D721Med (cell line): ENCODE measurements at regions not wholly inside any gene's neighbourhood (a gene's known extent, or its start where the extent isn't known, plus 50 kb on each side); places are given as distances from the start of the nearest gene placed in this dataset.

ENCODE experiments used
- DNase-seq: peaks from one replicate; pipeline ENCODE4 v3.0.0; 2011; ENCODE audit warnings: low spot score; ENCODE audit not compliant: insufficient read length
- FAIRE-seq: peaks from 2 replicates; lab custom pipeline; 2011; peaks lifted over from hg19 to GRCh38; lab: Jason Lieb, UNC
- TF ChIP-seq, protein P1 (sequence below): IDR thresholded peaks from 2 replicates; pipeline ENCODE4 v1.5.1; 2012; ENCODE audit warnings: mild to moderate bottlenecking, control low read depth; ENCODE audit not compliant: insufficient read depth; ENCODE audit errors: missing control alignments

DNA sequence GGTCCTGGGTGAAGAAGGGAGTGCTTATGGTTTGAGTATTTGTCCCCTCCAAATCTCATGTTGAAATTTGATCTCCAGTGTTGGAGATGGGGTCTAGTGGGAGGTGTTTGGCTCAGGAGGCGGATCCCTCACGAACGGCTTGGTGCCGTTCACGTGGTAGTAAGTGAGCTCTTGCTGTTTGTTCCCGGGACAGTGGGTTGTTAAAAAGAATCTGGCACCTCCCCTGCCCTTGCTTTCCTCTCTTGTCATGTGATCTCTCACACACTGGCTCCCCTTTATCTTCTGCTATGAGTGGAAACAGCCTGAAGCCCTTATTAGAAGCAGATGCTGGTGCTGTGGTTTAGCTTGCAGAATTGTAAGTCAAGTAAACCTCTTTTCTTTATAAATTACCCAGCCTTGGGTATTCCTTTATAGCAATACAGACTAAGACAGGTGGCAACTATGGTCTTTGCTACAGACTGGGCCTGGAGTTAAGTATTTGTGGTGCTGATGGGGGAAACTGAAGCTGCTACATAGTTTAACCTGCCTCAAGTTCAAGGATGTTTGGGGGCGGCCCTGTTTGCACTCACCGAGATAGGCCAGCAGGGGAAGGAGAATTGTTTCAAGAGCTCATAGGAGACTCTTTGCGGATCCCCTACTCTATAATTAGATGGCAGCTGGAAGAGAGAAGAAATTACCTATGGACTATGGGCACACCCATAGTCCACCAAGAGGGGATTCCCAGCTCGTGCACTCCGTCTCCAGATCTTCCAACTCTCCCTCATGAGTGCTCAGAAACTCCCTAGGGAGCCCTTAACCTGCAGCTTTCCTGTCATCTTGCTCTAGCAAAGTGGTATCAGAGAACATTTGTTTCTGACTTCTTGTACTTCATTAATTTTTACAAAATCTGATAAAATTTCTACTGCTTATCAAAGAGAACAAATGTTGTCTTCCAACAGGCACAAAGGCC, 164.6 kb downstream of the SLC15A5 start:
- TF ChIP-seq, protein P1, sequence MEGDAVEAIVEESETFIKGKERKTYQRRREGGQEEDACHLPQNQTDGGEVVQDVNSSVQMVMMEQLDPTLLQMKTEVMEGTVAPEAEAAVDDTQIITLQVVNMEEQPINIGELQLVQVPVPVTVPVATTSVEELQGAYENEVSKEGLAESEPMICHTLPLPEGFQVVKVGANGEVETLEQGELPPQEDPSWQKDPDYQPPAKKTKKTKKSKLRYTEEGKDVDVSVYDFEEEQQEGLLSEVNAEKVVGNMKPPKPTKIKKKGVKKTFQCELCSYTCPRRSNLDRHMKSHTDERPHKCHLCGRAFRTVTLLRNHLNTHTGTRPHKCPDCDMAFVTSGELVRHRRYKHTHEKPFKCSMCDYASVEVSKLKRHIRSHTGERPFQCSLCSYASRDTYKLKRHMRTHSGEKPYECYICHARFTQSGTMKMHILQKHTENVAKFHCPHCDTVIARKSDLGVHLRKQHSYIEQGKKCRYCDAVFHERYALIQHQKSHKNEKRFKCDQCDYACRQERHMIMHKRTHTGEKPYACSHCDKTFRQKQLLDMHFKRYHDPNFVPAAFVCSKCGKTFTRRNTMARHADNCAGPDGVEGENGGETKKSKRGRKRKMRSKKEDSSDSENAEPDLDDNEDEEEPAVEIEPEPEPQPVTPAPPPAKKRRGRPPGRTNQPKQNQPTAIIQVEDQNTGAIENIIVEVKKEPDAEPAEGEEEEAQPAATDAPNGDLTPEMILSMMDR = no peak
- DNase-seq = no peak
- no peak for FAIRE-seq

DNA sequence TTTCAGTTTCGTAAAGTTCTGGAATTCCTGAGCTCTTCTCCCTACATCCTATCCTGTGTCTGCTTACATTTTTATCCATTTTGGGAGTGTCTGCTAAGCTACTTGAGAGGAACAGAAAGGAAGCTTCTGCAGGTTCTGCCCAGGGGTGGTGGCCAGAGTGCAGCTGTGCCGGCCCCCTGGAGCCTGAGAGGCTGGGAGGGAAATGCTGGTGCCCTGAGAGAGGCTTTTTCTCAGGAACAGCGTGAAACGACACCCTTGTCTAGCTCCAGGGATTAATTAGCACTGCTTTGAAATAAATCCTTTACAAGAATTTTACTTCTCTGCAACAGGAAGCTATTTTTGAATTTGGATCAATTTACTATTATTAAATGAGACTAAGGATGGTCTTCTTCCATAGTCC, 165.4 kb downstream of the SLC15A5 start:
- DNase-seq (no peak), FAIRE-seq (no peak)
- TF ChIP-seq, protein P1 = no peak

DNA sequence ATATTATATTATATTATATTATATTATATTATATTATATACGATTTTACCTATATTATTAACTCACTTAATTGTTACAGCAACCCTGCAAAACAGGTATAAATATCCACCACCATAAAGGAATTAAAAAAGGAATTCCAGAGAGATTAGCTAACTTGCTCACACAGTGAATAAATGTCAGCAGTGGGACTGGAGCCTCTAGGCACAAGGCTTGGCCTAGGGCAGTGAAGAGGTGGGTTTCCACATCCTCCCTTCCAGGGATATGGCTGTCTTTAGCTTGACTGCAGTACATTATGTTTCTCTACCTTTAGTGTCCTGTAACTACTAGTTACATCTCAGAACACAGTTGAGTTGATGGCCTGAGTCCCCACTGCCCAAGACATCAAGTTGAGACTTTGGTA, 166.9 kb downstream of the SLC15A5 start:
- FAIRE-seq (no peak), DNase-seq (no peak)
- TF ChIP-seq, protein P1 = no peak

DNA sequence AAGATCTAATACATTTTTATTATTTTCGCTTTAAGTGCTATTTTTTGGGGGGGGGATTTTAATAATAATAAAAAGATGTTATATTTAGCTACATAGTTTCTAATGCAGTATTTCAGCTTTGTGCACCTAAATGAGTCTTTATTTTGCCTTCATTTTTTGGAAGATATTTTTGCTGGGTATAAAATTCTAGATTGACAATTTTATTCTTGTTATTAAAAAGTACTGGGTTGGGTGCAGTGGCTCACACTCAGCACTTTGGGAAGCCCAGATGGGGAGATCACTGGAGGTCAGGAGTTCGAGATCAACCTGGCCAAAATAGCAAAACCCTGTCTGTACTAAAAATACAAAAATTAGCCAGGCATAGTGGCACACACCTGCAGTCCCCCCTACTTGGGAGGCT, 173.6 kb downstream of the SLC15A5 start:
- DNase-seq (no peak), FAIRE-seq (no peak)
- TF ChIP-seq, protein P1 = no peak

DNA sequence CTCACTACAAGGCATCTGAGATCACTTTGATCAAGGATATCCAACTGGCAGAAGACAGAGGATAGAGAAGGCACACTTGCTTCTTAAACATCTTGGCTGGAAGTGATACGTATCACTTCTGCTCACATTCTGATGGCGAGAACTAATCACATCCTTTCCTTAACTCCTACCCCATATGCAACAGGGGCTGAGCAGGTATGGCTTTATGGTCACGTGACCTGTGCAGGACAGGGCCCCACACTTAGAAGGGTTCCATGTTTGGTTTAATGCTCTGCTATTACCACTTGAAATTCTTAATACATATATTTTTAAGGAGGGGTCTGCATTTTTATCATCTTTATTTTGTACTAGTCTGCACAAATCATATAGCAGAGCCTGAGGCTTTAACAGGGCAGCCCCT, 177.3 kb downstream of the SLC15A5 start:
- DNase-seq (no peak), FAIRE-seq (no peak)
- TF ChIP-seq, protein P1 = no peak

DNA sequence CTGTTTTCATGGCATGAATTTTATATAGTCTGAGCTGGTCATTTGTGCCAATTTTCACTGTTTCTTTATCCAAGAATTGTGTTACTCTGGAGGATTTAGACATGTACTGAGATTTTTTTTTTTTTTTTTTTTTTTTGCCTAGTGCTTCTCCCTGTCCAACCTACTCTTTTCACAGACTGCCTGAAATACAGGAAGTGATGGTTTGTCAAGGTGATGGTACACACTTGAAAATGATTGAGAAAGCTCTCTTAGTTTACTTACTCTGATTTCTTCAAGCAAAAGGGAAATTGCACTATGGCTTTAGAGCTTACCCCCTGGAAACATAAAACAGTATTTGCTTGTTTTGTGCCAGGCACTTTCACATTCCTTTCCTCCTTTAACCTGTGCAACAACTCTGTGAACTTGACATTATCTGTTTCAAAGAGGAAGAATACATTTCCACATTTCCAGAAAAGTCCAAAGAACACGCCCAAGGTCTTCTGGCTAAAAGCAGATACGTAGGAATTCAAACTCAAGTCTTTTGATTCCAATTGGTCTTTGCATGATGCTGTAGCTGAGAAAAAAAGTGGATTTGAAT, 181.1 kb downstream of the SLC15A5 start:
- TF ChIP-seq, protein P1 = no peak

DNA sequence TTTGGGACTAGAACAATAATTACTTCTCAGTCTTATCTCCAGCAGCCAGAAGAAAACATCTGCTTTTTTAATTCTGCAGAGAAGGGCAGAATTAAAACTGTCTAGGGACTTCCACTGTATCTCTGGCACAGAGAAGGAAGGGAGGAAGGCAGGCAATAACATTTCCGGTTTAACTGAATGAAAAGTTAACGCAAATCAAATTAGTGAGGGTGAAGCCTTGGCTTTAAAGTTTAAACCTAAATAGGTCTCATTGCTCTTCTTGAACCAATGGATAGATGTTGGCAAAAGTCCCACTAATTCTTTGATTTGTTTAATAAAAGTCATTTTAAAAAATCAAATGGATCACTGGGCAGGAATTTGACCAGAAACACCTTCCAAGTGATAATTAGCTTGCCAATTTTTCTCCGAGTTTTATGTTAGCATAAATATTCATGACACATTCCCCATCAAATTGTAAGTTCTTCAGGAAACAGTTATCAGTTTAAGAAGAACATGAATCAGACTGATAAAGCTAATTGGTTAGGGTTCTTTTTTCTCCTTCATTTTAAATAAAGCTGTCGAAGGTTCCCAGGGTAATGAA, 181.9 kb downstream of the SLC15A5 start:
- TF ChIP-seq, protein P1 = no peak
- no peak for FAIRE-seq
- no peak for DNase-seq

More for the DNA sequence above, 181.1 kb downstream of the SLC15A5 start:
- FAIRE-seq = no peak
- DNase-seq = no peak
